ENCODE measurements at regions not wholly inside any gene's neighbourhood (a gene's known extent, or its start where the extent isn't known, plus 50 kb on each side); places are given as distances from the start of the nearest gene placed in this dataset.

DNA sequence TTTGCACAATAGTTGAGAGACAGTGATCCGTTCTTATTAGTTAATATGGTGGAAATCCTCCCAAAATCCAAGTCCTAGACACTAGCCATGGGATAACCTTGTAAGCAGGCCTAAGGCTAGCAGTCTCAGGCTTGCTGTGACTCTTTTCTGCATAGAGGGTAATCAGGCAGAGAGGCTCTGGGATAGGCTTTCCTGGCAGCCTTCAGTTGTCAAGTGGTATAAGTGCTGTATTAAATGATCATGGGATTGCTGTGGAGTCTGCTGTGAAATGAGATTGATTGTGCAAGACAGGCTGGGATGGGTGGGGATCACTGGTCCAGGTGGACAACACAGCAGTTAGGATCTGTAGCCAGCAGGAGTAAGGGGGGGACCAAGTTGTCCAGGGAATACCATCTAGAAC lies 416.4 kb downstream of the TLE4 start:
- H2BK120ac ChIP-seq (replicated peaks; ENCODE audit: low read depth, low read length): no peak overlapping the region
- no peak overlapping the region for H3K56ac ChIP-seq (replicated peaks; ENCODE audit: insufficient read length, low read depth, low read length)
- H3K36me3 ChIP-seq (ENCODE audit: control insufficient read depth in 2 of 4, insufficient read depth in 4 of 4, low read length in 3 of 4): no peaks in the 10 kb centered on the region
- H4K20me1 ChIP-seq (replicated peaks in 1 of 2; ENCODE audit: control insufficient read depth in 1 of 2, insufficient read depth in 2 of 2, low read length in 2 of 2): peaks cover 0 to 2% of the 10 kb centered on the region in 2 experiments
- no peak overlapping the region for H2BK20ac ChIP-seq (ENCODE audit: low read length)
- no peak for DNase-seq (ENCODE audit: low read depth in 1 of 2, low spot score in 2 of 2)
- no peak overlapping the region for H3K4me3 ChIP-seq (ENCODE audit: extremely low read depth in 1 of 4, insufficient read depth in 2 of 4, low read depth in 3 of 4, low read length in 4 of 4)
- no peak overlapping the region for H4K8ac ChIP-seq (ENCODE audit: extremely low read depth, insufficient read depth, low read length)
- CTCF ChIA-PET (ENCODE audit: partially characterized antibody): no interaction called here
- no peak overlapping the region for H3K27ac ChIP-seq (ENCODE audit: low read depth, low read length)
- H3K79me2 ChIP-seq (ENCODE audit: control insufficient read depth in 1 of 2, insufficient read depth in 2 of 2, low read length in 2 of 2): no peaks in the 10 kb centered on the region
- H3K4me2 ChIP-seq (ENCODE audit: insufficient read depth in 1 of 2, low read depth in 2 of 2, low read length in 2 of 2): no peak overlapping the region
- H3K4ac ChIP-seq (replicated peaks; ENCODE audit: insufficient read length, low read depth, low read length): no peak overlapping the region
- H4K91ac ChIP-seq (replicated peaks; ENCODE audit: insufficient read length, low read length): no peak overlapping the region
- H3K9ac ChIP-seq (replicated peaks in 1 of 4; ENCODE audit: extremely low read depth in 1 of 4, low read depth in 3 of 4, low read length in 3 of 4): no peak overlapping the region
- H2AFZ ChIP-seq (ENCODE audit: low read length): no peak overlapping the region
- no peaks in the 10 kb centered on the region for H3K9me3 ChIP-seq (ENCODE audit: insufficient read depth in 2 of 2, low read depth in 1 of 2, low read length in 1 of 2)
- H3K4me1 ChIP-seq (replicated peaks in 1 of 4; ENCODE audit: control insufficient read depth in 3 of 4, insufficient read depth in 4 of 4, low read length in 3 of 4): peaks cover 0 to 2% (median 0%) of the 10 kb centered on the region in 4 experiments; a peak in 1 of 7 replicates
- H2AK5ac ChIP-seq (ENCODE audit: low read depth, low read length): no peak overlapping the region
- H3K27me3 ChIP-seq (replicated peaks in 1 of 4; ENCODE audit: control insufficient read depth in 3 of 4, extremely low read depth in 1 of 4, insufficient read depth in 3 of 4, low read length in 3 of 4): no peaks in the 10 kb centered on the region
- no peak for FAIRE-seq
- WGBS, 2 experiments (ENCODE audit: extremely low coverage in 1 of 2, insufficient coverage in 1 of 2, insufficient read length in 1 of 2, insufficient replicate concordance in 2 of 2, low coverage in 1 of 2, low lambda C conversion rate in 2 of 2, missing lambda C conversion rate in 1 of 2): 94% methylated on average over 1 of the region's 1 CpG; no CpG with 5 or more reads in 1 of the 2 experiments
- no peaks in the 10 kb centered on the region for H3K23me2 ChIP-seq (ENCODE audit: low read depth, low read length)
- H4K5ac ChIP-seq (ENCODE audit: insufficient read length, low read depth, low read length): no peak overlapping the region
- H2BK15ac ChIP-seq (ENCODE audit: low read length): no peak overlapping the region
- H3K23ac ChIP-seq (ENCODE audit: insufficient read length): no peak overlapping the region
- H2BK5ac ChIP-seq (ENCODE audit: low read depth, low read length): no peak overlapping the region
- H3K79me1 ChIP-seq (ENCODE audit: low read depth, low read length): no peaks in the 10 kb centered on the region
- no peak overlapping the region for H2BK12ac ChIP-seq (ENCODE audit: low read depth, low read length)
- H3K18ac ChIP-seq (ENCODE audit: extremely low read depth, low read length): no peak overlapping the region
- no peak overlapping the region for H3K14ac ChIP-seq (ENCODE audit: insufficient read length)
- POLR2A ChIA-PET (ENCODE audit: partially characterized antibody): no interaction called here
- TF ChIP-seq TAF7 (optimal IDR thresholded peaks at IDR 0.05; ENCODE audit: borderline replicate concordance, low read depth, low read length) (no peak), TAF1 (IDR thresholded peaks at IDR 0.05; ENCODE audit: low read depth, low read length) (no peak), CHD2 (IDR thresholded peaks at IDR 0.05; ENCODE audit: low read length) (no peak), YY1 (IDR thresholded peaks at IDR 0.05; ENCODE audit: low read depth, low read length) (no peak), RBBP5 (IDR thresholded peaks at IDR 0.05; ENCODE audit: borderline replicate concordance, low read depth, low read length) (no peak), KDM1A (IDR thresholded peaks at IDR 0.05; ENCODE audit: borderline replicate concordance, low read length) (no peak), RXRA (IDR thresholded peaks at IDR 0.05; ENCODE audit: insufficient read depth, low read depth, low read length) (no peak), GABPA (IDR thresholded peaks at IDR 0.05; ENCODE audit: borderline replicate concordance, insufficient read depth, low read length) (no peak), MAFK (IDR thresholded peaks at IDR 0.05; ENCODE audit: low read depth, low read length) (no peak), JUND (IDR thresholded peaks at IDR 0.05; ENCODE audit: low read length) (no peak), EZH2 (IDR thresholded peaks at IDR 0.05; ENCODE audit: low read depth, low read length, severe bottlenecking) (no peak), SP2 (IDR thresholded peaks at IDR 0.05; ENCODE audit: low read length) (no peak), CREB1 (IDR thresholded peaks at IDR 0.05) (no peak)
- TF ChIP-seq, protein P1, sequence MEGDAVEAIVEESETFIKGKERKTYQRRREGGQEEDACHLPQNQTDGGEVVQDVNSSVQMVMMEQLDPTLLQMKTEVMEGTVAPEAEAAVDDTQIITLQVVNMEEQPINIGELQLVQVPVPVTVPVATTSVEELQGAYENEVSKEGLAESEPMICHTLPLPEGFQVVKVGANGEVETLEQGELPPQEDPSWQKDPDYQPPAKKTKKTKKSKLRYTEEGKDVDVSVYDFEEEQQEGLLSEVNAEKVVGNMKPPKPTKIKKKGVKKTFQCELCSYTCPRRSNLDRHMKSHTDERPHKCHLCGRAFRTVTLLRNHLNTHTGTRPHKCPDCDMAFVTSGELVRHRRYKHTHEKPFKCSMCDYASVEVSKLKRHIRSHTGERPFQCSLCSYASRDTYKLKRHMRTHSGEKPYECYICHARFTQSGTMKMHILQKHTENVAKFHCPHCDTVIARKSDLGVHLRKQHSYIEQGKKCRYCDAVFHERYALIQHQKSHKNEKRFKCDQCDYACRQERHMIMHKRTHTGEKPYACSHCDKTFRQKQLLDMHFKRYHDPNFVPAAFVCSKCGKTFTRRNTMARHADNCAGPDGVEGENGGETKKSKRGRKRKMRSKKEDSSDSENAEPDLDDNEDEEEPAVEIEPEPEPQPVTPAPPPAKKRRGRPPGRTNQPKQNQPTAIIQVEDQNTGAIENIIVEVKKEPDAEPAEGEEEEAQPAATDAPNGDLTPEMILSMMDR (IDR thresholded peaks at IDR 0.05; ENCODE audit: control extremely low read depth in 1 of 3, insufficient read depth in 1 of 3, low read depth in 1 of 3, low read length in 3 of 3): no peak
